H1 (cell line): ENCODE measurements at regions not wholly inside any gene's neighbourhood (a gene's known extent, or its start where the extent isn't known, plus 50 kb on each side); places are given as distances from the start of the nearest gene placed in this dataset.

Experiments
- CBX8 ChIP-seq: fragments of 300-800, 300-1000 bp; sonication (generic); IDR thresholded peaks from 2 replicates; pipeline ENCODE4 v1.7.1; 2016; ENCODE audit warnings: low read depth, low read length, borderline replicate concordance
- CHD7 ChIP-seq: fragments of 300-600 bp; sonication (generic); IDR thresholded peaks from 2 replicates; pipeline ENCODE4 v1.7.1; 2012; ENCODE audit warnings: low read length, moderate library complexity, mild to moderate bottlenecking, inconsistent platforms; ENCODE audit not compliant: insufficient replicate concordance
- E2F6 ChIP-seq: IDR thresholded peaks from 2 replicates; pipeline ENCODE4 v1.6.1; 2012; ENCODE audit warnings: inconsistent platforms
- KDM1A ChIP-seq: fragments of 200-600, 300-600 bp; sonication (generic); IDR thresholded peaks from 2 replicates; pipeline ENCODE4 v1.7.1; 2016; ENCODE audit warnings: mild to moderate bottlenecking, low read length, borderline replicate concordance
- MAFK ChIP-seq: IDR thresholded peaks from 2 replicates; pipeline ENCODE4 v1.6.1; 2012; ENCODE audit warnings: low read depth, mild to moderate bottlenecking, improper control_type of control experiment, low read length
- PHF8 ChIP-seq: fragments of 200-600 bp; sonication (generic); conservative IDR thresholded peaks from 2 replicates; pipeline ENCODE4 v1.7.1; 2012; ENCODE audit warnings: low read depth, mild to moderate bottlenecking, inconsistent platforms, low read length, moderate library complexity
- POU5F1 ChIP-seq: IDR thresholded peaks from 2 replicates; pipeline ENCODE4 v1.6.1; 2011; ENCODE audit warnings: low read depth, mild to moderate bottlenecking, low read length, moderate library complexity
- TEAD4 ChIP-seq: IDR thresholded peaks from 2 replicates; pipeline ENCODE4 v1.6.1; 2012; ENCODE audit warnings: low read depth, low read length, inconsistent platforms, mixed read lengths
- TF ChIP-seq, protein P1 (sequence below): IDR thresholded peaks from 2 replicates; pipeline ENCODE4 v1.6.1; 2012; ENCODE audit warnings: inconsistent platforms

DNA sequence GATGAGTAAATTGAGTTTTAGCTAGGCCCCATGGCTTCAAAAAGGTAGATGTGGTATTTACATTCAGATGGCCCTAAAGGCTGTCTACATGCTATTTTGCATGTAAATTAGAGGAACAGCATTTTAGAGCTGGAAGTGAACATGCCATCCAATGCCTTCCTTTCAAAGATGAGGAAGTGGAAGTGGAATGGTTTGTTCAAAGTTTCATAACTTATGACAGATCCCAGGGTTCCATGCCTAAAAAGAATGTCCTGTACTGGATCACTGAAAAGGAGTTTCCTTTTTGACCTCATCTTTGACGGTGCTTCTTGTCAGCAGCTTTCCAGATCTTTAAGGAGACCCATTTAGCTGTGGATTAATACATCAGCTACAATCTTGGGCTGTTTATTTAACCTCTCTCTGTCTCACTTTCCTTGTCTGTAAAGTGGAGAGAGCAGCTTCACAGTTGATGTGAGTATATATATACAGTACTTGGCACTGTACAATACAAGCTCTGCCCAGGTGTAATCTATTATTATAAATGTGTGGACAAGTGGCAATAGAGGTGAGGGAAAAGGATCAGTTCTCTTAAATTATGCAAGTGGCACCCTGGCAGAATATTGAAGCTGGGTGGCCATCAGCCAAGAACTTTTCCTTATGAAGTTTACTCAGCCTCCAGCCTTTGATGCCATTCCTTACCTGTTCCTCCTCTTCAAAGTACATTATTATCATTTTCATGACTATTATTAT lies 68.7 kb upstream of the GOLGA8B start (continued):
- TF ChIP-seq CHD7 (no peak), E2F6 (no peak), TEAD4 (no peak), POU5F1 (no peak), MAFK (no peak), CBX8 (no peak), KDM1A (no peak), PHF8 (no peak)
- TF ChIP-seq, protein P1, sequence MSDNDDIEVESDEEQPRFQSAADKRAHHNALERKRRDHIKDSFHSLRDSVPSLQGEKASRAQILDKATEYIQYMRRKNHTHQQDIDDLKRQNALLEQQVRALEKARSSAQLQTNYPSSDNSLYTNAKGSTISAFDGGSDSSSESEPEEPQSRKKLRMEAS = no peak
